Coronary artery (tissue), 2 donors: ENCODE measurements at regions not wholly inside any gene's neighbourhood (a gene's known extent, or its start where the extent isn't known, plus 50 kb on each side); places are given as distances from the start of the nearest gene placed in this dataset.

Experiments
- DNase-seq: peaks from one replicate; pipeline ENCODE4 v3.0.0-alpha.2; 2017; ENCODE audit warnings: low spot score
- H3K27ac ChIP-seq, 2 donors: fragments of 200-600 bp; sonication (generic); one replicate each; pipeline ENCODE4 v1.5.1; 2016 to 2019
- H3K4me3 ChIP-seq: fragments of 200-600 bp; sonication (generic); 2 replicates; pipeline ENCODE4 v1.5.1; 2016; ENCODE audit warnings: mild to moderate bottlenecking, moderate library complexity
- CTCF ChIP-seq: fragments of 200-600 bp; sonication (generic); IDR thresholded peaks from one replicate; pipeline ENCODE4 v1.5.1; 2019; ENCODE audit warnings: antibody characterized with exemption

- DNase-seq = no peak
- no peak overlapping the region for H3K4me3 ChIP-seq
- TF ChIP-seq CTCF = no peak
- no peak overlapping the region for H3K27ac ChIP-seq
Observed at GRCh38 chr18:76121011-76121410, 374.0 kb downstream of the ZNF516 start.

GRCh38 chr18:76115580-76115979 lies 379.5 kb downstream of the ZNF516 start:
- H3K27ac ChIP-seq = no peak overlapping the region
- TF ChIP-seq CTCF = no peak

GRCh38 chr18:76113101-76113500 lies 381.9 kb downstream of the ZNF516 start:
- TF ChIP-seq CTCF = no peak
- no peak for DNase-seq
- Histone ChIP-seq H3K4me3 (no peak overlapping the region), H3K27ac (no peak overlapping the region)

More at GRCh38 chr18:76115580-76115979, 379.5 kb downstream of the ZNF516 start:
- no peak overlapping the region for H3K4me3 ChIP-seq
- no peak for DNase-seq

DNA sequence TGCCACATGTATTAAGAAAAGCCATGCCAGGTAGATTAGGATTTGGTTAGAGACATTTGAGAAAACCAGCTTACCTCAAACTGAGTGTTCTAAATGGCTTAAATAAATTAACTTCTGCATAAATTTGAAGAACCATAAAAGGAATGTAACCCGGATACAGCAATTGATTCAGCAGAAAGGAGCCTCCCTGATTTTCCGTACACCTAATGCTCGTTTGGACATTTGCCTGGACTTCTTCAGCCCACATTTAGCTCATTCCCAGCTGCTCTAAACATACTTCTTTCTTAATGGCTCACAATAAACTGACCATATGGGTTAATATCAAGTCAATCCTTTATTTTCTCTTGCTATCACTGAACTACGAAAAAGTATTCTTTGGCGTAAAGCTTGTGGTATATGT lies 392.4 kb downstream of the ZNF516 start:
- H3K27ac ChIP-seq = no peak overlapping the region
- TF ChIP-seq CTCF = no peak
- DNase-seq = no peak
- H3K4me3 ChIP-seq = no peak overlapping the region

DNA sequence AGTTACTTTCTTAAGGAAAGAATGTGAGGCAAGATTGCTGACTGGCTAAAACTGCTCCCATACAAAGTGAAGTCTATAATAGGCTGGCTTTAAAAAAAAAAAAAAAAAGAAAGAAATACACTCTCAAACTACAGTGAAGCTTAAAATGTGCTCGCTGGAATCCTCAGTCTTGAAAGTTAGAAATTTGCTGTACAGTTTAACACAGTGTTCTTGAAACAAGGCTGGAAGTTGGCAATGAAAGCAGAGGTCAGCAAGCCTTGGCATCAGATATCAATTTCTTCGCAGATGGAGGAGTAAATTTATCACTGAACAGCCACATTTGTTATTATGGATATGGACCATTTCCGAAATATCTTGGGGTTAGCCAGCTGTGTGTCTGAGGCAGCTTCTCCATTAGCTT lies 392.9 kb downstream of the ZNF516 start:
- no peak for DNase-seq
- Histone ChIP-seq H3K4me3 (no peak overlapping the region), H3K27ac (no peak overlapping the region)
- TF ChIP-seq CTCF = no peak

- Histone ChIP-seq H3K27ac (no peak overlapping the region), H3K4me3 (no peak overlapping the region)
- DNase-seq = no peak
- TF ChIP-seq CTCF = no peak
Observed at GRCh38 chr18:76099931-76100457, 395.0 kb downstream of the ZNF516 start.

- no peak for TF ChIP-seq CTCF
- H3K4me3 ChIP-seq = no peak overlapping the region
- H3K27ac ChIP-seq = no peak overlapping the region
- DNase-seq = no peak
Observed at GRCh38 chr18:76098674-76099411, 396.2 kb downstream of the ZNF516 start.
